ENCODE measurements at regions not wholly inside any gene's neighbourhood (a gene's known extent, or its start where the extent isn't known, plus 50 kb on each side); places are given as distances from the start of the nearest gene placed in this dataset.

DNA sequence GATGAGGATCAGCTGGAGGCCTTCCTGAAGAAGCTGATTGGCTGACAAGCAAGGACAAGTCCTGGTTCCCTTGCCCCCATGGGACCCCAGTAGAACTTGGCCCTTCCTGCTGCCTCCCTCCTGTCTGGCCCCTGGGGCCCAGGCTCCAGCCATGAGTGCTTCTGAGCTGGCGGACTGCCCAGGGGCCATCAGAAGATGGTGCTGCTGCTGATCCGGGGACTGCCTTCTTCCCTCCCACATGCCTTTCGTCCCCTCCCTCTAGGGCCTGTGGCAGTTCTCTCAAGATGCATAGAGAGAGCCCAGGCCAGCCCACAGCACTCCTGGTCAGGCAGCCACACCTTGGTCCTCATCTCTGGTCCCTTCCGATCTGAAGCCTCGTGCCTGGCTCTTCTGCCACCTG, 57.9 kb upstream of the PRKACB start (continued):
- TF ChIP-seq, protein P1, sequence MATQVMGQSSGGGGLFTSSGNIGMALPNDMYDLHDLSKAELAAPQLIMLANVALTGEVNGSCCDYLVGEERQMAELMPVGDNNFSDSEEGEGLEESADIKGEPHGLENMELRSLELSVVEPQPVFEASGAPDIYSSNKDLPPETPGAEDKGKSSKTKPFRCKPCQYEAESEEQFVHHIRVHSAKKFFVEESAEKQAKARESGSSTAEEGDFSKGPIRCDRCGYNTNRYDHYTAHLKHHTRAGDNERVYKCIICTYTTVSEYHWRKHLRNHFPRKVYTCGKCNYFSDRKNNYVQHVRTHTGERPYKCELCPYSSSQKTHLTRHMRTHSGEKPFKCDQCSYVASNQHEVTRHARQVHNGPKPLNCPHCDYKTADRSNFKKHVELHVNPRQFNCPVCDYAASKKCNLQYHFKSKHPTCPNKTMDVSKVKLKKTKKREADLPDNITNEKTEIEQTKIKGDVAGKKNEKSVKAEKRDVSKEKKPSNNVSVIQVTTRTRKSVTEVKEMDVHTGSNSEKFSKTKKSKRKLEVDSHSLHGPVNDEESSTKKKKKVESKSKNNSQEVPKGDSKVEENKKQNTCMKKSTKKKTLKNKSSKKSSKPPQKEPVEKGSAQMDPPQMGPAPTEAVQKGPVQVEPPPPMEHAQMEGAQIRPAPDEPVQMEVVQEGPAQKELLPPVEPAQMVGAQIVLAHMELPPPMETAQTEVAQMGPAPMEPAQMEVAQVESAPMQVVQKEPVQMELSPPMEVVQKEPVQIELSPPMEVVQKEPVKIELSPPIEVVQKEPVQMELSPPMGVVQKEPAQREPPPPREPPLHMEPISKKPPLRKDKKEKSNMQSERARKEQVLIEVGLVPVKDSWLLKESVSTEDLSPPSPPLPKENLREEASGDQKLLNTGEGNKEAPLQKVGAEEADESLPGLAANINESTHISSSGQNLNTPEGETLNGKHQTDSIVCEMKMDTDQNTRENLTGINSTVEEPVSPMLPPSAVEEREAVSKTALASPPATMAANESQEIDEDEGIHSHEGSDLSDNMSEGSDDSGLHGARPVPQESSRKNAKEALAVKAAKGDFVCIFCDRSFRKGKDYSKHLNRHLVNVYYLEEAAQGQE (IDR thresholded peaks at IDR 0.05; ENCODE audit: unreplicated experiment), result no peak
- TF ChIP-seq, protein P2, sequence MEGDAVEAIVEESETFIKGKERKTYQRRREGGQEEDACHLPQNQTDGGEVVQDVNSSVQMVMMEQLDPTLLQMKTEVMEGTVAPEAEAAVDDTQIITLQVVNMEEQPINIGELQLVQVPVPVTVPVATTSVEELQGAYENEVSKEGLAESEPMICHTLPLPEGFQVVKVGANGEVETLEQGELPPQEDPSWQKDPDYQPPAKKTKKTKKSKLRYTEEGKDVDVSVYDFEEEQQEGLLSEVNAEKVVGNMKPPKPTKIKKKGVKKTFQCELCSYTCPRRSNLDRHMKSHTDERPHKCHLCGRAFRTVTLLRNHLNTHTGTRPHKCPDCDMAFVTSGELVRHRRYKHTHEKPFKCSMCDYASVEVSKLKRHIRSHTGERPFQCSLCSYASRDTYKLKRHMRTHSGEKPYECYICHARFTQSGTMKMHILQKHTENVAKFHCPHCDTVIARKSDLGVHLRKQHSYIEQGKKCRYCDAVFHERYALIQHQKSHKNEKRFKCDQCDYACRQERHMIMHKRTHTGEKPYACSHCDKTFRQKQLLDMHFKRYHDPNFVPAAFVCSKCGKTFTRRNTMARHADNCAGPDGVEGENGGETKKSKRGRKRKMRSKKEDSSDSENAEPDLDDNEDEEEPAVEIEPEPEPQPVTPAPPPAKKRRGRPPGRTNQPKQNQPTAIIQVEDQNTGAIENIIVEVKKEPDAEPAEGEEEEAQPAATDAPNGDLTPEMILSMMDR (conservative IDR thresholded peaks at IDR 0.05; ENCODE audit: low read depth in 2 of 2), result no peak
- no peak for TF ChIP-seq EZH2phosphoT487 (IDR thresholded peaks at IDR 0.05; ENCODE audit: unreplicated experiment)

DNA sequence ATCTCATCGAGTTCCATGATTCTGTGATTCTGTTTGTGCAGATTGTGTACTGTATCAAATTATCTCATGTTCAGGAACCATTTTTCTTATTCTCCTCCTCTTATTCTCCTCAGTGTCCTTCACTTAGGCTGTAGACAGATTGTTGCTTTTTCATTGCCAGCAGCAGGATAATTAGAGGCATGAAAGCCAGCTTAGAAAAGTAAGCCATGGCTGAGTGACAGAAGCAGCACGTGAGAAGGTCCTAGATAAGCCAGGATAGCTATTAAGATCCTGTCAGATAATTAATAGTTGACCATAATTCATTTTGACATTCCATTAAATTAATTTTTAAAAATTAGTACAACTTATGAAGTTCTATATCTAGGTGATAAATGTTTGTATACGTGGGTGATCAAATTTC, 60.8 kb upstream of the PRKACB start:
- Histone ChIP-seq H4K20me1 (replicated peaks; ENCODE audit: insufficient read depth) (no peaks in the 10 kb centered on the region; the same call in 1 of the 2 replicates), H3K4me1 (ENCODE audit: insufficient read depth) (peaks cover 11% of the 10 kb centered on the region; the same call in 1 of the 2 replicates), H3F3A (replicated peaks; ENCODE audit: low read depth) (no peaks in the 10 kb centered on the region), H3K27ac (ENCODE audit: low read depth) (no peak overlapping the region), H3K79me2 (replicated peaks; ENCODE audit: insufficient read depth) (peaks cover 67% of the 10 kb centered on the region), H3K4me2 (no peak overlapping the region), H3K27me3 (ENCODE audit: insufficient read depth) (no peaks in the 10 kb centered on the region), H3K36me3 (ENCODE audit: insufficient read depth) (no peaks in the 10 kb centered on the region), H3K4me3 (no peak overlapping the region), H3K9me2 (ENCODE audit: insufficient read depth) (no peaks in the 10 kb centered on the region; the same call in 1 of the 2 replicates), H2AFZ (no peak overlapping the region)
- H3K27me3 Mint-ChIP-seq (ENCODE audit: insufficient read depth, low read depth, poor library complexity), result peaks cover 3% of the 10 kb centered on the region
- ATAC-seq, result no peak
- H3K27ac Mint-ChIP-seq, result no peak overlapping the region
- H3K9me3 Mint-ChIP-seq, result no peaks in the 10 kb centered on the region
- no peak overlapping the region for H3K4me3 Mint-ChIP-seq
- peaks cover 4% of the 10 kb centered on the region; the same call in 2 of the 3 replicates for H3K4me1 Mint-ChIP-seq
- no peaks in the 10 kb centered on the region for H3K36me3 Mint-ChIP-seq (ENCODE audit: low read depth)
- DNase-seq (ENCODE audit: low spot score), result no peak
- TF ChIP-seq STAT1 (IDR thresholded peaks at IDR 0.05; ENCODE audit: unreplicated experiment) (no peak), EZH2 (IDR thresholded peaks at IDR 0.05; ENCODE audit: low read depth, unreplicated experiment) (no peak), ZNF114 (CRISPR knock-in tag; IDR thresholded peaks at IDR 0.05) (no peak), NANOG (IDR thresholded peaks at IDR 0.05; ENCODE audit: borderline replicate concordance) (no peak), ZNF331 (CRISPR knock-in tag; IDR thresholded peaks at IDR 0.05; ENCODE audit: low read depth) (no peak), EZH2phosphoT487 (IDR thresholded peaks at IDR 0.05; ENCODE audit: unreplicated experiment) (no peak), POLR2AphosphoS5 (IDR thresholded peaks at IDR 0.05; ENCODE audit: low read depth) (no peak)
- TF ChIP-seq, protein P1 (IDR thresholded peaks at IDR 0.05; ENCODE audit: unreplicated experiment), result no peak
- TF ChIP-seq, protein P3, sequence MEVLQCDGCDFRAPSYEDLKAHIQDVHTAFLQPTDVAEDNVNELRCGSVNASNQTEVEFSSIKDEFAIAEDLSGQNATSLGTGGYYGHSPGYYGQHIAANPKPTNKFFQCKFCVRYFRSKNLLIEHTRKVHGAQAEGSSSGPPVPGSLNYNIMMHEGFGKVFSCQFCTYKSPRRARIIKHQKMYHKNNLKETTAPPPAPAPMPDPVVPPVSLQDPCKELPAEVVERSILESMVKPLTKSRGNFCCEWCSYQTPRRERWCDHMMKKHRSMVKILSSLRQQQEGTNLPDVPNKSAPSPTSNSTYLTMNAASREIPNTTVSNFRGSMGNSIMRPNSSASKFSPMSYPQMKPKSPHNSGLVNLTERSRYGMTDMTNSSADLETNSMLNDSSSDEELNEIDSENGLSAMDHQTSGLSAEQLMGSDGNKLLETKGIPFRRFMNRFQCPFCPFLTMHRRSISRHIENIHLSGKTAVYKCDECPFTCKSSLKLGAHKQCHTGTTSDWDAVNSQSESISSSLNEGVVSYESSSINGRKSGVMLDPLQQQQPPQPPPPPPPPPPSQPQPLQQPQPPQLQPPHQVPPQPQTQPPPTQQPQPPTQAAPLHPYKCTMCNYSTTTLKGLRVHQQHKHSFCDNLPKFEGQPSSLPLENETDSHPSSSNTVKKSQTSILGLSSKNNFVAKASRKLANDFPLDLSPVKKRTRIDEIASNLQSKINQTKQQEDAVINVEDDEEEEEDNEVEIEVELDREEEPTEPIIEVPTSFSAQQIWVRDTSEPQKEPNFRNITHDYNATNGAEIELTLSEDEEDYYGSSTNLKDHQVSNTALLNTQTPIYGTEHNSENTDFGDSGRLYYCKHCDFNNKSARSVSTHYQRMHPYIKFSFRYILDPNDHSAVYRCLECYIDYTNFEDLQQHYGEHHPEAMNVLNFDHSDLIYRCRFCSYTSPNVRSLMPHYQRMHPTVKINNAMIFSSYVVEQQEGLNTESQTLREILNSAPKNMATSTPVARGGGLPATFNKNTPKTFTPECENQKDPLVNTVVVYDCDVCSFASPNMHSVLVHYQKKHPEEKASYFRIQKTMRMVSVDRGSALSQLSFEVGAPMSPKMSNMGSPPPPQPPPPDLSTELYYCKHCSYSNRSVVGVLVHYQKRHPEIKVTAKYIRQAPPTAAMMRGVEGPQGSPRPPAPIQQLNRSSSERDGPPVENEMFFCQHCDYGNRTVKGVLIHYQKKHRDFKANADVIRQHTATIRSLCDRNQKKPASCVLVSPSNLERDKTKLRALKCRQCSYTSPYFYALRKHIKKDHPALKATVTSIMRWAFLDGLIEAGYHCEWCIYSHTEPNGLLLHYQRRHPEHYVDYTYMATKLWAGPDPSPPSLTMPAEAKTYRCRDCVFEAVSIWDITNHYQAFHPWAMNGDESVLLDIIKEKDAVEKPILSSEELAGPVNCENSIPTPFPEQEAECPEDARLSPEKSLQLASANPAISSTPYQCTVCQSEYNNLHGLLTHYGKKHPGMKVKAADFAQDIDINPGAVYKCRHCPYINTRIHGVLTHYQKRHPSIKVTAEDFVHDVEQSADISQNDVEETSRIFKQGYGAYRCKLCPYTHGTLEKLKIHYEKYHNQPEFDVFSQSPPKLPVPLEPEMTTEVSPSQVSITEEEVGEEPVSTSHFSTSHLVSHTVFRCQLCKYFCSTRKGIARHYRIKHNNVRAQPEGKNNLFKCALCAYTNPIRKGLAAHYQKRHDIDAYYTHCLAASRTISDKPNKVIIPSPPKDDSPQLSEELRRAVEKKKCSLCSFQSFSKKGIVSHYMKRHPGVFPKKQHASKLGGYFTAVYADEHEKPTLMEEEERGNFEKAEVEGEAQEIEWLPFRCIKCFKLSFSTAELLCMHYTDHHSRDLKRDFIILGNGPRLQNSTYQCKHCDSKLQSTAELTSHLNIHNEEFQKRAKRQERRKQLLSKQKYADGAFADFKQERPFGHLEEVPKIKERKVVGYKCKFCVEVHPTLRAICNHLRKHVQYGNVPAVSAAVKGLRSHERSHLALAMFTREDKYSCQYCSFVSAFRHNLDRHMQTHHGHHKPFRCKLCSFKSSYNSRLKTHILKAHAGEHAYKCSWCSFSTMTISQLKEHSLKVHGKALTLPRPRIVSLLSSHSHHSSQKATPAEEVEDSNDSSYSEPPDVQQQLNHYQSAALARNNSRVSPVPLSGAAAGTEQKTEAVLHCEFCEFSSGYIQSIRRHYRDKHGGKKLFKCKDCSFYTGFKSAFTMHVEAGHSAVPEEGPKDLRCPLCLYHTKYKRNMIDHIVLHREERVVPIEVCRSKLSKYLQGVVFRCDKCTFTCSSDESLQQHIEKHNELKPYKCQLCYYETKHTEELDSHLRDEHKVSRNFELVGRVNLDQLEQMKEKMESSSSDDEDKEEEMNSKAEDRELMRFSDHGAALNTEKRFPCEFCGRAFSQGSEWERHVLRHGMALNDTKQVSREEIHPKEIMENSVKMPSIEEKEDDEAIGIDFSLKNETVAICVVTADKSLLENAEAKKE (CRISPR knock-in tag; IDR thresholded peaks at IDR 0.05), result no peak
